GM12891 (cell line): ENCODE measurements at regions not wholly inside any gene's neighbourhood (a gene's known extent, or its start where the extent isn't known, plus 50 kb on each side); places are given as distances from the start of the nearest gene placed in this dataset.
A peak's percentile ranks its signal among the peaks of the same experiment; 100 is the strongest.

Experiments
- DNase-seq: peaks from one replicate; pipeline ENCODE4 v3.0.0; 2011; ENCODE audit warnings: low spot score; ENCODE audit not compliant: insufficient read length
- FAIRE-seq: peaks from 2 replicates; lab custom pipeline; 2011; peaks lifted over from hg19 to GRCh38; lab: Jason Lieb, UNC
- PAX5 ChIP-seq: IDR thresholded peaks from 2 replicates; pipeline ENCODE4 v1.6.1; 2011; ENCODE audit warnings: low read length, moderate library complexity, mild to moderate bottlenecking; ENCODE audit not compliant: insufficient read depth, severe bottlenecking
- POLR2A ChIP-seq: IDR thresholded peaks from 2 replicates; pipeline ENCODE4 v1.6.1; 2011; ENCODE audit warnings: low read depth, low read length, control low read depth
- POLR2AphosphoS5 ChIP-seq: IDR thresholded peaks from 2 replicates; pipeline ENCODE4 v1.6.1; 2011; ENCODE audit warnings: low read depth, low read length, control low read depth
- POU2F2 ChIP-seq: IDR thresholded peaks from 2 replicates; pipeline ENCODE4 v1.6.1; 2011; ENCODE audit warnings: low read depth, mild to moderate bottlenecking, control low read depth, low read length, moderate library complexity
- SPI1 ChIP-seq: IDR thresholded peaks from 2 replicates; pipeline ENCODE4 v1.6.1; 2011; ENCODE audit warnings: low read depth, low read length, control low read depth
- TAF1 ChIP-seq: IDR thresholded peaks from 2 replicates; pipeline ENCODE4 v1.6.1; 2011; ENCODE audit warnings: low read depth, low read length, control low read depth

GRCh38 chr2:137838255-137839092 lies 125.8 kb upstream of the HNMT start:
- TF ChIP-seq TAF1: no peak
- TF ChIP-seq POLR2A: no peak
- TF ChIP-seq PAX5: no peak
- TF ChIP-seq SPI1: no peak
- no peak for TF ChIP-seq POU2F2
- TF ChIP-seq POLR2AphosphoS5: no peak
- DNase-seq: no peak
- peak; percentile 40 for FAIRE-seq

GRCh38 chr2:137842430-137842829 lies 121.8 kb upstream of the HNMT start:
- FAIRE-seq (no peak), DNase-seq (no peak)
- TF ChIP-seq PAX5 (no peak), POU2F2 (no peak), SPI1 (no peak), TAF1 (no peak), POLR2A (no peak), POLR2AphosphoS5 (no peak)

GRCh38 chr2:137842952-137843351 lies 121.3 kb upstream of the HNMT start:
- TF ChIP-seq POU2F2 (no peak), POLR2AphosphoS5 (no peak), TAF1 (no peak), PAX5 (no peak), SPI1 (no peak), POLR2A (no peak)
- DNase-seq (no peak), FAIRE-seq (no peak)

GRCh38 chr2:137845422-137845821 lies 118.9 kb upstream of the HNMT start:
- FAIRE-seq: no peak
- DNase-seq: no peak
- no peak for TF ChIP-seq POLR2A
- no peak for TF ChIP-seq POLR2AphosphoS5
- TF ChIP-seq SPI1: no peak
- TF ChIP-seq POU2F2: no peak
- no peak for TF ChIP-seq PAX5
- TF ChIP-seq TAF1: no peak

GRCh38 chr2:137846993-137847392 lies 117.3 kb upstream of the HNMT start:
- FAIRE-seq: no peak
- no peak for DNase-seq
- TF ChIP-seq POU2F2 (no peak), SPI1 (no peak), POLR2AphosphoS5 (no peak), POLR2A (no peak), TAF1 (no peak), PAX5 (no peak)

- FAIRE-seq (no peak), DNase-seq (no peak)
- no peak for TF ChIP-seq POLR2AphosphoS5
- TF ChIP-seq PAX5: no peak
- no peak for TF ChIP-seq SPI1
- TF ChIP-seq POLR2A: no peak
- TF ChIP-seq TAF1: no peak
- TF ChIP-seq POU2F2: no peak
Observed at GRCh38 chr2:137847443-137847842, 116.8 kb upstream of the HNMT start.

- TF ChIP-seq PAX5 (no peak), POLR2AphosphoS5 (no peak)
- DNase-seq: no peak
- FAIRE-seq: no peak
Observed at GRCh38 chr2:137857881-137858280, 106.4 kb upstream of the HNMT start.

GRCh38 chr2:137862651-137863050 lies 101.6 kb upstream of the HNMT start:
- no peak for DNase-seq
- no peak for FAIRE-seq
- TF ChIP-seq PAX5: no peak
- TF ChIP-seq POLR2AphosphoS5: no peak
- TF ChIP-seq TAF1: no peak
- TF ChIP-seq POLR2A: no peak
- TF ChIP-seq POU2F2: no peak
- TF ChIP-seq SPI1: no peak

- TF ChIP-seq SPI1 (no peak), POLR2AphosphoS5 (no peak), TAF1 (no peak), POU2F2 (no peak), PAX5 (no peak), POLR2A (no peak)
- FAIRE-seq: peak; percentile 80
- no peak for DNase-seq
Observed at GRCh38 chr2:137865954-137866540, 98.2 kb upstream of the HNMT start.
